Activated CD8-positive, alpha-beta memory T cell treated with anti-CD3 and anti-CD28 coated beads, Interleukin-2, amount 50 U/mL, for 4 hours (primary cell): ENCODE measurements at regions not wholly inside any gene's neighbourhood (a gene's known extent, or its start where the extent isn't known, plus 50 kb on each side); places are given as distances from the start of the nearest gene placed in this dataset.
"Not testable (repeated sequence)": the region's sequence is repeated elsewhere in the genome, so short reads cannot be mapped to it uniquely, and the experiment has no call there.

Experiments
- DNase-seq: peaks from one replicate; pipeline ENCODE4 v3.0.0-alpha.2; 2020

DNA sequence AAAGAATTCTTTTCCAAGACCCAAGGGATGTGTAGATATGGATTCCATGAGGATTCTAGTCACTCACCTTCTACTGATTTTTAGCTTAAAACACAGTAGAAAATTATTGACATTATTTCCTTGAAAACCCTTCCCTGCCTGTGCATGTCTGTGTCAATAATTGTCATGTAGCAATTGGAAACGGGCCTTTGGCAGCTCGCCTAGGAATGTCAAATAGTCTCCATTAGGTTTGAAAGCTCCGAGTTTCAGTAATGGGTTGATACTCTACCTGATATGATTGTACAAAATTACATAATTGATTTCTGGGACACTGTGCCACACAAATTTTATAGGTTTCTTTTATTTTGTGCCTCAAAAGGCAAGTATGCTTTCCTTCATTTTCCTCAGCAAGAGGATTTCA is 515.2 kb upstream of the ARID1B start:
- no peak for DNase-seq

DNA sequence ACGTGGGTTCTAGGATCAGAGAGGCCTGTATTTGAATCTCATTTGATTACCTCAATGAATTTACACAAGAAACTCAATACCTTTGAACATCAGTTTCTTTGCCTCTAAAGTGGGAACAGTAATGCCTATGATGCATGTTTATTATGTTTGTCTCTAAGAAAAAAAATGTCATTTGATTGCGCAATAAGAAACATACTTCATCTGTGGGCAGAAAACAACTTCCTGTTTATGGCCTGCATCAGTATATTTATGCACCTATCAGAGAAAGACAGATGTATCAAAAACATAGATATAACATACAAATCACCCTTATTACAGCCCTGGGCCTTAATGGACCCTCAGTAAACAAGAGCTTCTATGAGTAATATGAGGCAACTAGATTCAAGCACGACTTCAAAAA is 516.4 kb upstream of the ARID1B start:
- no peak for DNase-seq

DNA sequence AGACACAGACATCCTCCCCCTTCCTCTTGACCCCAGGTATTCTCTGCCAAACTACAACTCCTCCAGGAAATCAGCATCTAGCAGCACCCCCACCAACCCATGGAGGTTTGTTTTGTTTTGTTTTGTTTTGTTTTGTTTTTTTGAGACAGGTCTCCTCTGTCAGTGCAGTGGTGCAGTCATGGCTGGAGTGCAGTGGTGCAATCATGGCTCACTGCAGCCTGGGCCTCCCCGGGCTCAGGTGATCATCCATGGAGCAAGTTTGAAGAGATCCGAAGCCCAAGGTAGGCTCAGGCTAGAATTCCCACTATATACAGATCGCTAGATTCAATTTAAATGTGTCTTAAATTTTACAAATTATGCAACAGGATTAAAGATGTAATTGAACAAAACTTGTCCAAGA is 518.2 kb upstream of the ARID1B start:
- DNase-seq: no peak

DNA sequence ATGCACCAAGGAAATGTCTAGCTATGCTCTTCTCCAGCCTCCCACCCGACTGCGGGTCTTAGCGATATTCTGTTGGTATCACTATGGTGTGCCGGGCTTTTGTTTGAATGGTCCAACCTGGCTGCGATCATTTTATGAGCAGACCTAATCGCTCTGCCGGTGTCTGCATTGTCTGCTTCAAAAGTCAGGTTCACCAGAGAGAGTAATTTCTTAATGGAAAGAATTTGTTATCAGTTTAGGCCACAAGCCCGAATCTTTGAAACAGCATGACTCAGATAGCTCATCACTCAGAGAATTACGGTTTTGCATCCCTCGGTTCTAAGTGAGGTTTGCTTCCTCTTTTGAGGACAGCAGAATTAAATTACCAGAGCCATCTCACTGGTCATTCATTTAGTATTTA is 521.0 kb upstream of the ARID1B start:
- DNase-seq: no peak

DNA sequence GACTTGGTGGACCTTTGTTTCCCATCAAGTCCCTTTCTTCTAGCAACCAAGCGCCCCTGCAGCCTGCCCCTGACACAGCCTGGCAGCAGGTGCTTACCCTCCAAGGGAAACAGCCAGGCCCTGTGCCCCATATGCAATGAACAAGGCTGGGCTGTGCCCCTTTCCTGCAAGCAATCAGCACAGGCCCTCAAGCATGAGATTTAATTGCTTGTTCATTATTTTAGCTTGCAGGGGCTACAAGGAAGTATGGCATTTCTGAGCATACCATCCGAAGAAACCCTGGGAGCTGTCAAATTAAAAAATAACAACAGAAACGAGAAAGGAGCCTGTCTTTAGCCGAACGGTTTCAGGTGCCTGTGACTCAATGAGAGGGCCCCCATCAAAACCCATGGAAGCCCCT is 522.9 kb upstream of the ARID1B start:
- DNase-seq: no peak

DNA sequence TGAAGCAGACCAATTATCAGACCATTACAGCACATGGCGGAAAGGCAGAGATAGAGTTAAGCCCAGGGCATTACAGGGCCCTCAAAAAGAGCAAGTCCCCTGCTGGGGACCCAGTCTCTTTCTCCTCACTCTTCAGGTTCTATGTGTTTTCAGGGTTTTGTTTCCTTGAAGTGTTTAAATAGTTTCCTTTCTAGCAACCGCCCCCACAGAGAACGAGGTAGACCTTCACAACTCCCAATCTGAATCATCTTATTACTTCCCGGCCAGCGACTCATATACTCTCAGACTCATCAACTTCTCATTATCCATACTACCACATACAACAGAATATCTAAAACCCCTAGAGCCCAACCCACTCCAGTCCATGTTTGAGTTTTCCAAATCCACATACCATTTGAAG is 526.6 kb upstream of the ARID1B start:
- DNase-seq: no peak

DNA sequence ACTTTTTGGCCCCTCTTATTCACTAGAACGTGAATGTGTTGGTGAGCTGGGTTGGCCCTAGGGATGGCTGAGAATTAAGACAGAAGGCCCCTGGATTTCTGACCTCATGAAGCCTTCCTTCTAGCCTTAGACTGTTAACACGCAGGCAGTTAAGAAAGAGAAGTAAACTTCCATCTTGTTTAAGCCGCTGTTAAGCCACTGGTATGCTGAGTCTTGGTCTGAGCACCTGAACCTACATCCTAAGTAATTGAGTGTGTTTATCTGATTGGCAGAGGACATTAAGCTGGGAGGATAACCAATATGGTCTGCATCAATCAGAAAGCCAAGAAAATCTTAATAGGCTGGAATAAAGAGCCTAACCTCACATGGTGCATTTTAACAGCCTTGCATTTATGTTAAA is 535.0 kb upstream of the ARID1B start:
- no peak for DNase-seq

DNA sequence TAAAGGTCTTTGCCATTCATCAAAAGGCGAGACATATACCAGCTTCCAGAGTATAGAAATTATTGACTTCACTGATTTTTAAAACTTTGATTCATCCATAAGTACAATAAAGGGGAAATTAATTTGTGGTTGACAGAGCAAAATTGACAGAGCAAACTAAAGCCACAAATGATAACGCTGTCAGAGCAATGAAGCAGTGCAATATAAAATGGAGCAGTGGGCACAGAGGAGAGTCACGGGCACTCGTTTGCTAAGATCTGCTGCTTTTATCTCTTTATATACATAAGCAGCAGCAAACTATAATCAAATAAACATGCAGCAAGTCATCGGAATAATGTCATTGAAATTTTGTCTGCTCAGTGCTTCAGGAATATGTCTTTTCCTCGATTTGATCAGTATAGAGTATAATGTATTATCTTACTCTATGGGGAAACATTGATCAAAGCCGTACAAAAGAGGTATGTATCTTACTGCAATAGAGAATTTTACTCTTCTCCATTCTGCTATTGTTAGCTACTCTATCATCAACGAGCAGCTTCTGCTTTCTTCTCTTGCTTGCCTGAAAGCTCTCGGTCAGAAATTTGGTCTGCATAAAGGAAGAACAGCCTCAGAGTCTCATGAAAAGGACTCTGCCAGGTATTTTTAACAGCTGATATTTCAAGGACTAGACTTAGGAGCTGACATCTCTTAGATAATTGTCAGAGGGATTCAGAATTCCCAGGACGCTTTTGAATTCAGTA is 546.0 kb upstream of the ARID1B start:
- DNase-seq: no peak

DNA sequence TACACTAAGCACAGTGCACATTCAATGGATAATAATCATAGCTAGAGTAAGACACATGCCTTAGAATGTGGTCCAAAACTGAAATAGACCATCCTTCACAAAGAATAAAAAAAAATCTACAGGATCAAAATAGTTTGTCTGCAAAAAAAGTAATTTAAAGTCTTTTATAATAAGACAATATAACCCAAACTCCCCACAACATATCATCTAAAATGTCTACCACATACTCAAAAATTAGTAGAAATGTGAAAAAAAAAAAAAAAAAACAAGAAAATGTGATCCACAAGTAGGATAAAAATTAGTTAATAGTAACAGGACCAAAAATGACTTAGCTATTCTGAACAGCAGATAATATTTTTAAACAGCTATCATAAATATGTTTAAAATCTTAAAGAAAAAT is 557.2 kb upstream of the ARID1B start:
- no peak for DNase-seq

DNA sequence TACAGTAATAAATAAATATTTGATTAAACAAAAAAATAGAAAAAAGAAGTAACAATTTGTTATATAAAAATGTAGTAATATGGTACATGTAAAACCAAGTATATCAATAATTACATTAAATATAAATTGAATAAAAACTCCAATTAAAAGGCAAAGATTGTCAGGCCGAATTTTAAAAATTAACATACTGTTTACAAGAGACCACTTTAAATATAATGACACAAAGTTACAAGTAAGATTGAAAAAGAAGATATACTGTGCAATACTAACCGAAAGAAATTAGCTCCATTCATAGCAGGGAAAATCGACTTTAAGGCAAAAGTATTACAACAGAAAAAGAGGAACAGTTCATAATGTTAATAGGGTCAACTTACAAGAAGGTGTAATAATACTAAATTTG is 571.5 kb upstream of the ARID1B start:
- no peak for DNase-seq

DNA sequence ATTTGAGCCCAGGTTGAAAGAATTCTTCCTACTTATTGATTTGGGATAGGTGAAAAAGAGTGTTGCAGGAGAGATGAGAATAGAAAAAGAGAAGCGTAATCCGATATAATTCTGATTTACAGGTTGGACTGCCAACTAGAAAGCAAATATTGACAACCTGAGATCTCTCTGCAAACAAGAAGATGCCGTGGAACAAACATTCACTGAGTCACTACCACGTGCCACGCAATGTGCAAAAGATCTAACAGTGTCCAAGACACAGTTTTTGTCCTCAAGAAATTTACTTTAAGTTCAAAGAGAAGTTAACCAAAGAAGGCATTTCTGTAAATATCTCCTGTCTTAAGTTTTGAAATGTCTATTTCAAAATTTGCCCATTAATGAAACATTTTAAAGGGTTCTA is 578.0 kb upstream of the ARID1B start:
- DNase-seq: no peak

DNA sequence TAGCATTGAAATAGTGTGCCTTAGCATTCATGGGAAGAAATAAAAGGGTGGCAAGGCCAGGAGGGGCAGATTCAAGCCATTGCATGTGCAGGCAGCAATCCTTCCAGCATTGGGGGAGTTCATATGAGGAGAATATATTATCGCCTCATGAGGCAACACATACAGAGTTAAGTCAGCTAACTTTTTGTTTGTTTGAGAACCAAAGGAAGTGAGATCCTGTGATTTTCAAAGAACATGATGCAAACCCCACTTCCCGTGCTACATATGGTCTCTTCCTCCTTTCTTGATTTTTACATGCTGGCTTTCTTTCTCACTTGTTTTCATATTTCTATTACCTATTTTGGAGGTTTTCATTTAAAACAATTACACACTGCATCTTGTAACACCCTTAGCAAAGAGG is 579.7 kb upstream of the ARID1B start:
- DNase-seq: no peak

DNA sequence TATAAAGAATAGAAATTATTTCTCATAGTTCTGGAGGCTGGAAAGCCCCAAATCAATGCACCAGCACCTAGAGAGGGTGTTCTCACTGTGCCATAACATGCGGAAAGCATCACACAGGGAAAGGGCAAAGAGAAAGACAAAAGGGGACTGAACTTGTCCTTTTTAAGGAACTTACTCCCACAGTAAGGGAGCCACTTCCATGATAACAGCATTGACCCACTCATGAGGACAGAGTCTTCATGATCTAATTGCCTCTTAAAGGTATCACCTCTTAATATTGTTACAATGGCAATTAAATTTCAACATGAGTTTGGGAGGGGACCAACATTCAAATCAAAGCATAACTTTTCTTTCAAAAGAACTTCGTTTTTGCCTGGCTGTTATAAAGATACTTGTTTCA is 582.2 kb upstream of the ARID1B start:
- no peak for DNase-seq

DNA sequence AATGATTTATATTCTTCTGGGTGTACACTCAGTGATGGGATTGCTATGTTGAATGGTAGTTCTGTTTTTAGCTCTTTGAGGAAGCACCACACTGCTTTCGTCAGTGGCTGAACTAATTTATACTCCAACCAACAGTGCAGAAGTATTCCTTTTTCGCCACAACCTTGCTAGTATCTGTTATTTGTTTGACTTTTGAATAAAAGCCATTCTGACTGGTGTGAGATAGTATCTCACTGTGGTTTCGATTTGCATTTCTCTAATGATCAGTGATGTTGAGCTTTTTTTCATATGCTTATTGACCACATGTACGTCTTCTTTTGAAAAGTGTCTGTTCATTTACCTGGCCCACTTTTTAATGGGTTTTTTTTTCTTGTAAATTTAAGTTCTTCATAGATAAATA is 583.8 kb upstream of the ARID1B start:
- no peak for DNase-seq

DNA sequence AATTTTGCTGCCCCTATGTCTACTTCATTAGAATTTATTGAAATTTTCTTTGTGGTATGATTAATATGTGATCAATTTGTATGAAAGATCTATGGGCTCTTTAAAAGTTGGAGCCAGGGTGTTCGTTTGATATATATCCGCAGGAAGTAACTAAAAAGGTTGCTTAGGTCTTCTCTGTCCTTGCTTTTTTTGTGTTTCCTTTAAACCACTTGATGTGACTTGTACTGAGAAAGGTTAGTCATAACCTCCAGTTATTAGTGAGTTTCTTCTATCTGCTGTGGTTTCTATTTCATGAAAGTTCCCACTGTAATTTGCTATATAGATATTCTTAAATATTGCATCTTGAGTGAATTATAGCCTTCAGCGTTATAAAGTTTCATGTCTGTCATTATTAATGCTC is 585.3 kb upstream of the ARID1B start:
- no peak for DNase-seq

DNA sequence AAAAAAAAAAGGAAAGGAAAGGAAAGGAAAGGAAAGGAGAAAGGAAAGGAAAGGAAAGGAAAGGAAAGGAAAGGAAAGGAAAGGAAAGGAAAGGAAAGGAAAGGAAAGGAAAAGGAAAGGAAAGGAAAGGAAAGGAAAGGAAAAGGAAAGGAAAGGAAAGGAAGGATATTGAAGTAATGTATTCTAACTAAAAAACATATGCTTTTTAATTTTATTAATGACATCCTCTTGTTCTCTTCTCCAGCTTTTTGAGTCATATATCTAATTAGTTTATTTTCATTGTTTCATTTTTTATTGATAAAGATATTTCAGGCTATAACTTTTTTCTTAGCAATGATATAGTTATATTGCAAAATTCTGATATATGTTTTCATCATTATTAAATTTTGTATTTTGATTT is 585.8 kb upstream of the ARID1B start:
- DNase-seq: not testable (repeated sequence)

DNA sequence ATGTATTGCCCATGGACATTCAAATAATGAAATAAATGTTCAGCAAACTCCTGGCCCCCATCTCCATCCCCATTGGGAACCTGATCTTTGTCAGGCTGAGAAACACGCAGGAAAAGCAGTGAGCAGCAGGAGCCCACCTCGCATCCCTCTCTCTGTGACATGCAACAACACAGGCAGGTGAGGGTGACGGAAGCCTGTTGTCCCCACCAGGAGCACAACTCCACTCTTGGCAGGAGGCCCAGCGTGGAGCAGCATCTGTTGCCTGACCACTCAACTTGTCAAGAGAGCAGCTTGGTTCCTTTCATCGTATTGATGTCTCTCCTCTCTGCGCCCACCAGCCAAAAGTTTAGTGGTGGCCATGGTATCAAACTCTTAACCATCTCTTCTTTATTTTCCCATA is 586.9 kb upstream of the ARID1B start:
- DNase-seq: no peak

DNA sequence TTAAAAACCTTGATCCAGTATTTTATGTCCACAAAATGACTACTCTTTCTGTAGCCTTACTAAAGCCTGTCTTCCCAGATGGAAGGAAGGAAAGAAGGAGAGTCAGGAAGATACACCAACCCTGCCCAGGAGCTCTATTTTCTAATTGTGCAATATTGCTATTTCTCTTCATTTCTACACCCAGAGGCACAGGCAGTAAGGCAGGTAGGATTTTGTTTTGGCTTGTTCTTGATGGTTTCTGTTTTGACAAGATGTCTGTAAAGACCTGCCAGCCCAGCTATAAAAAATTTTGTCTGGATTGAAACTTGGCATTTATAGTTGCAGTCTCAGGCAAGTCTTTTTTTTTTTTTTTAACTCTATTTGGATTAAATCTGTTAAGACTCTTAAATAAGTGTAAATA is 587.5 kb upstream of the ARID1B start:
- no peak for DNase-seq

DNA sequence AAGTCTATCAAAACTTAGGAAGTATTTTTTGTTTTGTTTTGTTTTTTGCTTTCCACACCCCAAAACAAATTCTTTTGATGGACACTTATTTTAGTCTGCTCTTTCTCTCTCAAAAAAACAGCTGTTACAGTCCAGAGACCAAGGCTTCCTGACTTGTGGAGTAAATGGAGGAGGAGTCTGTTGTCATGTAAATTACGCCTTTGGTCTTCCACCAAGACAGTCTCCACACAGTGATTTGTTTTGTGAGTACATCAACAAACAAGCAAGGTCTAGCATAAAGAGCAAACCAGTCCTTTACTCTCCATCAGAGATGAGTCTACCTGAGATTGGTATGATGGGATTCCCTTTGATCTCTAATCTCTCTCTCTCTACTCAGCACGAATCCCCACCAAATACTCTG is 588.0 kb upstream of the ARID1B start:
- DNase-seq: no peak

DNA sequence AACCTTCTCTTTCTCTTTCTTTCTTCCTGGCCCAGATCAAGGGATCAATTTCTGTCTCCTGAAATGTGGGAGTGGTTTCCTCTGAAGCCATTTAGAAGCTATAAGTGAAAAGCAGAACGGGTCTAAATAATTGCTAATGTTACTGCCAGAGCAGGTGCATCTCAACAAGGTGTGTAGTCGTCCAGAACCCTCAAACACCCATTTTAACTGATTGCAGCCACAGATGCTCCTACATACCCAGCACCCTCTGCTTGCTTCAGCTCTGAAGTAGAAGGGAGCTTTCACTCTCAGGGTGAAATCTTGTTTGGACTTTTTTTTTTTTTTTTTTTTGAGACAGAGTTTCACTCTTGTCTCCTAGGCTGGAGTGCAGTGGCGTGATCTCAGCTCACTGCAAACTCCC is 592.1 kb upstream of the ARID1B start:
- no peak for DNase-seq

DNA sequence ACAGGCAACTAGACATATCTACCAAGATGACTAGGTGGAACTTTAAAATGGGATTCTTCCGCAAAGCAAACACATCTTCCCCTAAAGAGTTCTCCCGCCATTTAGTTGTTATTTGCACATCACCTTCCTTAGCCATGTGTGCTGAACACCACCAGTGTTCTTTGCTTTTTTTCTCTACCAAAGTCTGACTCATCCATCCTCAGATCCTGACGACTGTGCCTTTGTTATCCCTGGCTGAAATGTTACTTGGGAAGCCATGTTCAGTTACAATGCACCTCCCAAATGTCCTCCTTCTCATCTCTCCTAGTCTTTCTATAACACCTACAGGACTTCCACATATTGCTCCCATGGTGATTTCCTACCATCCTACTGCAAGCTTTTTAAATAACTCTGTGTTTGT is 593.5 kb upstream of the ARID1B start:
- no peak for DNase-seq

DNA sequence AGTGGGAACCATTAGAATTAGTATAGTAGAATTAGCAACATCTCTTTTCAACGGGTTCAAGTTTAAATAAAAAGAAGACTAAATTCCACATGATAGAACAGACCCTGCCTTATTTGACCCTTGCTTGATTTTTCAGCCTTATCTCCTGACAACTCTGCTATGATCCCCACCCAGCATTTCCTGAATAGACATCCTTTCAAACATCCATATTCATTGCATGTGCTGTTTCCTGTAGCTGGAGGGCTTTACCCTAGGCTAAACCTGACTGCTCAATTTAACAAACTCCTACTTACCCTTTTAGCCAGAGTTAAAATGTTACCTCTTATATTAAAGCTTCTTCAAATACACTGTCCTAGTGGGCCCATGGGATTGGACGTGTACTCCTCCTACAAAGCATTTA is 594.8 kb upstream of the ARID1B start:
- DNase-seq: no peak

DNA sequence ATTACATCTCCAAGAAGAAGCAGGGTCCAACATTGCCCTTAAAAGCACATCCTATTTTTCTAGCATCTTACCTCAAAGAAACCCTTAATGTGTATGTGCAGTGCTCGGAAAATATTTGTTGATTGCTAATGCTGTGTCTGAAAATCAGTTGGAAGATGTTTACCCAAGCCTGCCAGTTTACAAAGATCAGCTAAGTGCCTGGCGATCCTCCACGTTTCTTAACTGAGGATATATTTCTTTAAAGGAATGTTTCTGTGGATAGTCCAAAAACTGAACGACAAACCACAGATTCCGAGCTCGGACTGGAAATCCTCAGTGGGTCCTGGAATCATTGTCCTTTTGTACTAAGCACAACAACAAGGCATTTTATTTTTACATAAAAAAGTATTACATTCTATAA is 595.7 kb upstream of the ARID1B start:
- DNase-seq: no peak

DNA sequence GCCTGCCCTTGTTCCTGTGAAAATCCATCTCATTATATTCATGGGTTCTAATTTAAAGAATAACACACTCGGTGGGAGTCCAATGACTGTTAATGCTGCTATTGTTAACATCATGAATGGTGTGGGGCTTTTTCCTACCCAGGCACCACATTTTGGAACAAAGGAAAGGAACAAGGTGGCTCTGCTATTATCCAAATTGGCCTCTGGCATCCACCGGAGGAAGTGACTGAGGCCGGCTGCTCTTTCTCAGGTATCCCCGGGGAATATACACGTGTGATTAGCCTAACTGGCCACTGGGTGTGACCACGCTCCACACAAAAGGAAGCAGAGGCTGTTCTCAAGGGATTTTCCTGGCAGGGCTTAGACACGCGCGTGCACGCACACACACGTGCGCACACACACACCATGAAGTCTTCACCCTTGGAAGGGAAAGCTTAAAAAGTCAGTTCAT is 601.2 kb upstream of the ARID1B start:
- DNase-seq: no peak

DNA sequence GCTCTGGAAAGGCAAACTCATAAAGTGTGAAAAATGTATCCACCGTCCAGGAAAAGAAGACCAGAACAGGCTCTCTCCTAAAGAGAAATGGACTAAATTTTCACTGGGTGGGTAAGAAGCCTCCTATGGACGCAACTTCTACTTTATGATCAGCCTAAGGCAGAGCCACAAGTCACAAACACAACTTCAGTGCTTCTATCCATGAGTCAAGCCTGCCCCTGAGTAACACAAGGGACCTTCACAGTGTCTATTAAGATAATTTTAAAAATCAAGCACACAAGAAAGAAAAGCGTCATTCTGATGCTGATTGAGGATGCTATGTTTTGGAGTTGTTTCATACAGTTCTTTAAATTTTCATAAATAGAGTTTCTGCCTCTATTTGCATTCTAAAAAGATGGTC is 601.7 kb upstream of the ARID1B start:
- DNase-seq: no peak
